Ishikawa (cell line): ENCODE measurements at regions not wholly inside any gene's neighbourhood (a gene's known extent, or its start where the extent isn't known, plus 50 kb on each side); places are given as distances from the start of the nearest gene placed in this dataset.

Experiments
- CEBPB ChIP-seq: IDR thresholded peaks from 2 replicates; pipeline ENCODE4 v1.6.1; 2012
- CREB1 ChIP-seq: IDR thresholded peaks from 2 replicates; pipeline ENCODE4 v1.6.1; 2012; ENCODE audit warnings: low read depth
- EGR1 ChIP-seq: IDR thresholded peaks from 2 replicates; pipeline ENCODE4 v1.6.1; 2012
- EP300 ChIP-seq: IDR thresholded peaks from 2 replicates; pipeline ENCODE4 v1.6.1; 2012; ENCODE audit warnings: borderline replicate concordance
- FOXM1 ChIP-seq: IDR thresholded peaks from 2 replicates; pipeline ENCODE4 v1.6.1; 2012; ENCODE audit warnings: low read depth, borderline replicate concordance
- MAX ChIP-seq: IDR thresholded peaks from 2 replicates; pipeline ENCODE4 v1.6.1; 2012
- NFIC ChIP-seq: IDR thresholded peaks from 2 replicates; pipeline ENCODE4 v1.6.1; 2012
- RAD21 ChIP-seq: IDR thresholded peaks from 2 replicates; pipeline ENCODE4 v1.6.1; 2012; ENCODE audit warnings: low read depth
- REST ChIP-seq: IDR thresholded peaks from 2 replicates; pipeline ENCODE4 v1.6.1; 2012; ENCODE audit warnings: low read depth, mild to moderate bottlenecking
- TAF1 ChIP-seq: IDR thresholded peaks from 2 replicates; pipeline ENCODE4 v1.6.1; 2012; ENCODE audit warnings: low read depth, mild to moderate bottlenecking
- TCF12 ChIP-seq: IDR thresholded peaks from 2 replicates; pipeline ENCODE4 v1.6.1; 2012; ENCODE audit warnings: low read depth
- TEAD4 ChIP-seq: IDR thresholded peaks from 2 replicates; pipeline ENCODE4 v1.6.1; 2012
- USF1 ChIP-seq: IDR thresholded peaks from 2 replicates; pipeline ENCODE4 v1.6.1; 2012
- YY1 ChIP-seq: IDR thresholded peaks from 2 replicates; pipeline ENCODE4 v1.6.1; 2012; ENCODE audit warnings: low read depth
- ZBTB7A ChIP-seq: IDR thresholded peaks from 2 replicates; pipeline ENCODE4 v1.6.1; 2012; ENCODE audit warnings: low read depth

- TF ChIP-seq TCF12 (no peak), CREB1 (no peak), NFIC (no peak), REST (no peak), EGR1 (no peak), ZBTB7A (no peak), TEAD4 (no peak), TAF1 (no peak), MAX (no peak), CEBPB (no peak), RAD21 (no peak), FOXM1 (no peak), EP300 (no peak), USF1 (no peak), YY1 (no peak)
These were observed 119.7 kb upstream of the ABCA1 start for GRCh38 chr9:105047742-105048041.

- TF ChIP-seq ZBTB7A (no peak), RAD21 (no peak), MAX (no peak), CEBPB (no peak), EGR1 (no peak), USF1 (no peak), EP300 (no peak)
These were observed 120.4 kb upstream of the ABCA1 start for GRCh38 chr9:105048331-105048730.

GRCh38 chr9:105050296-105050695 lies 122.3 kb upstream of the ABCA1 start:
- TF ChIP-seq CREB1 (no peak), CEBPB (no peak), ZBTB7A (no peak), YY1 (no peak)

GRCh38 chr9:105051897-105052296 lies 123.9 kb upstream of the ABCA1 start:
- TF ChIP-seq RAD21 (no peak), USF1 (no peak), TAF1 (no peak), YY1 (no peak), CREB1 (no peak), TCF12 (no peak), CEBPB (no peak), EP300 (no peak), MAX (no peak), REST (no peak), EGR1 (no peak), FOXM1 (no peak), TEAD4 (no peak), ZBTB7A (no peak), NFIC (no peak)

GRCh38 chr9:105052346-105052745 lies 124.4 kb upstream of the ABCA1 start:
- TF ChIP-seq YY1, result no peak
- TF ChIP-seq TAF1, result no peak
- no peak for TF ChIP-seq USF1
- TF ChIP-seq EGR1, result no peak
- TF ChIP-seq CREB1, result no peak
- no peak for TF ChIP-seq NFIC
- no peak for TF ChIP-seq RAD21
- TF ChIP-seq MAX, result no peak
- TF ChIP-seq REST, result no peak
- TF ChIP-seq ZBTB7A, result no peak
- TF ChIP-seq TEAD4, result no peak
- no peak for TF ChIP-seq EP300
